HCT116 (cell line): ENCODE measurements at regions not wholly inside any gene's neighbourhood (a gene's known extent, or its start where the extent isn't known, plus 50 kb on each side); places are given as distances from the start of the nearest gene placed in this dataset.

ENCODE experiments used
- ATAC-seq: fragments of 200-7000 bp; cut with Tn5 transposase; 2 replicates; pipeline ENCODE4 v1.9.1; 2020; ENCODE audit warnings: mild to moderate bottlenecking, moderate library complexity
- BruUV-seq: library from RNA; stranded (reverse); fragments of 400-500 nt; replicated peaks from 2 replicates; lab custom pipeline; 2021; lab: Mats Ljungman, UMichigan
- CTCF ChIA-PET: fragments of 300-600 bp; sonication (Branson Sonifier 250); formaldehyde crosslinking; loops from one replicate; lab custom pipeline; 2021; ENCODE audit warnings: antibody characterized with exemption; lab: Charles Lee
- POLR2A ChIA-PET: fragments of 300-600, 350-600 bp; sonication (Branson Sonifier 250); formaldehyde crosslinking; loops from one replicate; lab custom pipeline; 2021; ENCODE audit warnings: antibody characterized with exemption; lab: Charles Lee
- RAD21 ChIA-PET, 2 experiments: fragments of 300-600 bp; sonication (Branson Sonifier 250); formaldehyde crosslinking; loops; one replicate each; lab custom pipeline; 2023; ENCODE audit warnings: low total read pairs in 2 of 2; ENCODE audit not compliant: uncharacterized antibody in 2 of 2, unreplicated experiment in 2 of 2, low non-redundant PET in 1 of 2; lab: Charles Lee
- DNase-seq: peaks from one replicate; pipeline ENCODE4 v3.0.0-alpha.2; 2010; ENCODE audit warnings: low read depth, low spot score
- H2AFZ ChIP-seq: fragments of 200-600 bp; shearing (Covaris generic), sonication (generic); 2 replicates; pipeline ENCODE4 v1.6.1; 2017; ENCODE audit warnings: low read depth, mixed run types, mixed read lengths, antibody characterized with exemption, low read length; ENCODE audit not compliant: poor library complexity, severe bottlenecking
- H3K27ac ChIP-seq: 2 replicates; pipeline ENCODE4 v1.5.1; 2012; ENCODE audit warnings: low read depth, low read length
- H3K27me3 ChIP-seq: fragments of 200-600 bp; sonication (generic); 2 replicates; pipeline ENCODE4 v1.6.1; 2016; ENCODE audit warnings: mixed run types, low read length, mixed read lengths; ENCODE audit not compliant: insufficient read depth
- H3K36me3 ChIP-seq, 2 experiments: fragments of 200-500 bp in 1 of 2; fragments of 200-600 bp in 1 of 2; sonication (Bioruptor generic) in 1 of 2; sonication (generic) in 1 of 2; 2 replicates each; pipeline versions ENCODE4 v1.5.1 to v1.6.1; 2014 to 2016; ENCODE audit warnings: low read length in 2 of 2, inconsistent platforms in 1 of 2, mixed read lengths in 1 of 2, mixed run types in 1 of 2; ENCODE audit not compliant: insufficient read depth in 2 of 2, control insufficient read depth in 1 of 2
- H3K4me1 ChIP-seq, 2 experiments: fragments of 200-600 bp in 1 of 2; sonication (generic) in 1 of 2; 2 replicates each; pipeline versions ENCODE4 v1.5.1 to v1.6.1; 2012 to 2017; ENCODE audit warnings: low read length in 2 of 2, inconsistent platforms in 1 of 2, mild to moderate bottlenecking in 1 of 2, mixed read lengths in 1 of 2, mixed run types in 1 of 2, moderate library complexity in 1 of 2; ENCODE audit not compliant: insufficient read depth in 2 of 2, control insufficient read depth in 1 of 2
- H3K4me2 ChIP-seq: fragments of 200-600 bp; sonication (generic); 2 replicates; pipeline ENCODE4 v1.6.1; 2017; ENCODE audit warnings: mixed run types, low read length, mixed read lengths
- H3K4me3 ChIP-seq, 2 experiments: fragments of 200-600 bp in 1 of 2; sonication (generic) in 1 of 2; replicated peaks in 1 of 2; 2 replicates each; pipeline ENCODE4 v1.5.1; 2011 to 2016; ENCODE audit warnings: low read length in 2 of 2, control low read depth in 1 of 2, low read depth in 1 of 2, mild to moderate bottlenecking in 1 of 2, mixed read lengths in 1 of 2, mixed run types in 1 of 2
- H3K79me2 ChIP-seq: fragments of 200-600 bp; sonication (generic); 2 replicates; pipeline ENCODE4 v1.6.1; 2017; ENCODE audit warnings: mild to moderate bottlenecking, mixed run types, low read length, moderate library complexity, mixed read lengths; ENCODE audit not compliant: insufficient read depth
- H3K9ac ChIP-seq: fragments of 200-600 bp; sonication (generic); 2 replicates; pipeline ENCODE4 v1.6.1; 2016; ENCODE audit warnings: low read length, mixed read lengths
- H3K9me2 ChIP-seq: fragments of 200-600 bp; sonication (generic), shearing (Covaris generic); 2 replicates; pipeline ENCODE4 v1.6.1; 2017; ENCODE audit warnings: mixed run types, mild to moderate bottlenecking, moderate library complexity; ENCODE audit not compliant: insufficient read depth
- H3K9me3 ChIP-seq, 2 experiments: fragments of 200-500 bp in 1 of 2; fragments of 200-600 bp in 1 of 2; sonication (Bioruptor generic) in 1 of 2; sonication (generic) in 1 of 2; 2 replicates each; pipeline ENCODE4 v1.6.1; 2014 to 2017; ENCODE audit warnings: low read length in 2 of 2, mixed read lengths in 2 of 2, inconsistent platforms in 1 of 2, low read depth in 1 of 2, mild to moderate bottlenecking in 1 of 2, mixed run types in 1 of 2, moderate library complexity in 1 of 2; ENCODE audit not compliant: control insufficient read depth in 1 of 2, insufficient read depth in 1 of 2
- H4K20me1 ChIP-seq: fragments of 200-600 bp; sonication (generic), shearing (Covaris generic); 2 replicates; pipeline ENCODE4 v1.6.1; 2017; ENCODE audit warnings: mixed run types, mild to moderate bottlenecking, moderate library complexity; ENCODE audit not compliant: insufficient read depth
- CBX3 ChIP-seq: IDR thresholded peaks from 2 replicates; pipeline ENCODE4 v1.6.1; 2012; ENCODE audit warnings: low read depth
- ELF1 ChIP-seq: IDR thresholded peaks from 2 replicates; pipeline ENCODE4 v1.6.1; 2012; ENCODE audit warnings: low read depth, borderline replicate concordance
- FOSL1 ChIP-seq: IDR thresholded peaks from 2 replicates; pipeline ENCODE4 v1.6.1; 2012; ENCODE audit warnings: low read depth
- POLR2AphosphoS5 ChIP-seq: IDR thresholded peaks from 2 replicates; pipeline ENCODE4 v1.6.1; 2011; ENCODE audit warnings: mild to moderate bottlenecking, low read depth, low read length, moderate library complexity
- YY1 ChIP-seq: IDR thresholded peaks from 2 replicates; pipeline ENCODE4 v1.6.1; 2011; ENCODE audit warnings: low read length, low read depth, moderate library complexity, mild to moderate bottlenecking; ENCODE audit not compliant: insufficient replicate concordance; ENCODE audit errors: extremely low read depth
- ZNF274 ChIP-seq: fragments of 200-500 bp; sonication (Bioruptor generic); IDR thresholded peaks from 2 replicates; pipeline ENCODE4 v1.6.1; 2014; ENCODE audit warnings: mild to moderate bottlenecking, low read depth, low read length, inconsistent platforms
- intact Hi-C: fragments of 100-400 bp; cut with micrococcal nuclease; formaldehyde crosslinking; loops from 2 replicates; pipeline ENCODE4 v1.10.0; 2022
- TF ChIP-seq, protein P1 (sequence below): IDR thresholded peaks from 2 replicates; pipeline ENCODE4 v1.6.1; 2012
- TF ChIP-seq, protein P2 (sequence below), 3 experiments: fragments of 200-600 bp in 1 of 3; sonication (generic) in 1 of 3; IDR thresholded peaks in 2 of 3; conservative IDR thresholded peaks in 1 of 3; 2 replicates each; pipeline ENCODE4 v1.5.1; 2012 to 2017; ENCODE audit warnings: low read depth in 2 of 3, low read length in 2 of 3, antibody characterized with exemption in 1 of 3, borderline replicate concordance in 1 of 3, control low read depth in 1 of 3, mild to moderate bottlenecking in 1 of 3, mixed read lengths in 1 of 3, mixed run types in 1 of 3, moderate library complexity in 1 of 3; ENCODE audit not compliant: insufficient read depth in 1 of 3
- TF ChIP-seq, protein P3 (sequence below): IDR thresholded peaks from 2 replicates; pipeline ENCODE4 v1.6.1; 2011; ENCODE audit warnings: mild to moderate bottlenecking, low read length, moderate library complexity; ENCODE audit not compliant: insufficient replicate concordance; ENCODE audit errors: extremely low read depth

DNA sequence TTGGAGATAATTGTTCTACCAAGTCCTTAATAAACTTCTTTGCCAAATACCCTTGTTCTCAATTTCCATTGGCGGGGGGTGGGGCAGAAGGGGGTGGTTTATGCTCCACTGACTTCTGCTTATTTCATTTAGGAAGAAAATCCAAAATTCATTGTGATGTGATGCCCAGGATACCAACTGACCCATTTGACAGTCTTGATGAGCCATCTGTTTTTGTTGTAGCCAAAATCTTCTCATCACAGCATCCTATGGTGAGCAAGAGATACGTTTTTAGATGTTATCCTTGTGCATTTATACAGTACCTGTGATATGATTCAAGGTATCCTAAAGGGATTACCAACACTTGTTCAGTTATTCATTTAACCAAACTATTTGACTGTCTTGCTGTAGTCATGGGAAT lies 108.5 kb upstream of the BMP5 start:
- Histone ChIP-seq H3K36me3 (no peaks in the 10 kb centered on the region), H3K4me2 (no peak overlapping the region), H4K20me1 (no peaks in the 10 kb centered on the region), H3K79me2 (no peaks in the 10 kb centered on the region), H3K9me3 (no peaks in the 10 kb centered on the region), H3K9ac (no peak overlapping the region), H3K9me2 (no peaks in the 10 kb centered on the region), H3K27me3 (no peaks in the 10 kb centered on the region), H3K4me1 (no peaks in the 10 kb centered on the region), H3K4me3 (no peak overlapping the region), H2AFZ (no peak overlapping the region), H3K27ac (no peak overlapping the region)
- CTCF ChIA-PET = no interaction called here
- POLR2A ChIA-PET = no interaction called here
- no peak for ATAC-seq
- no TSS peak for BruUV-seq
- DNase-seq = no peak
- intact Hi-C loops = no loop called here
- TF ChIP-seq, protein P1, sequence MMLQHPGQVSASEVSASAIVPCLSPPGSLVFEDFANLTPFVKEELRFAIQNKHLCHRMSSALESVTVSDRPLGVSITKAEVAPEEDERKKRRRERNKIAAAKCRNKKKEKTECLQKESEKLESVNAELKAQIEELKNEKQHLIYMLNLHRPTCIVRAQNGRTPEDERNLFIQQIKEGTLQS = no peak
- TF ChIP-seq, protein P2, sequence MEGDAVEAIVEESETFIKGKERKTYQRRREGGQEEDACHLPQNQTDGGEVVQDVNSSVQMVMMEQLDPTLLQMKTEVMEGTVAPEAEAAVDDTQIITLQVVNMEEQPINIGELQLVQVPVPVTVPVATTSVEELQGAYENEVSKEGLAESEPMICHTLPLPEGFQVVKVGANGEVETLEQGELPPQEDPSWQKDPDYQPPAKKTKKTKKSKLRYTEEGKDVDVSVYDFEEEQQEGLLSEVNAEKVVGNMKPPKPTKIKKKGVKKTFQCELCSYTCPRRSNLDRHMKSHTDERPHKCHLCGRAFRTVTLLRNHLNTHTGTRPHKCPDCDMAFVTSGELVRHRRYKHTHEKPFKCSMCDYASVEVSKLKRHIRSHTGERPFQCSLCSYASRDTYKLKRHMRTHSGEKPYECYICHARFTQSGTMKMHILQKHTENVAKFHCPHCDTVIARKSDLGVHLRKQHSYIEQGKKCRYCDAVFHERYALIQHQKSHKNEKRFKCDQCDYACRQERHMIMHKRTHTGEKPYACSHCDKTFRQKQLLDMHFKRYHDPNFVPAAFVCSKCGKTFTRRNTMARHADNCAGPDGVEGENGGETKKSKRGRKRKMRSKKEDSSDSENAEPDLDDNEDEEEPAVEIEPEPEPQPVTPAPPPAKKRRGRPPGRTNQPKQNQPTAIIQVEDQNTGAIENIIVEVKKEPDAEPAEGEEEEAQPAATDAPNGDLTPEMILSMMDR (IDR thresholded peaks at IDR 0.05 in 2 of 3, conservative IDR thresholded peaks at IDR 0.05 in 1 of 3; ENCODE audit: borderline replicate concordance in 1 of 3, insufficient read depth in 1 of 3, low read depth in 2 of 3, low read length in 2 of 3) = no peak
- TF ChIP-seq, protein P3, sequence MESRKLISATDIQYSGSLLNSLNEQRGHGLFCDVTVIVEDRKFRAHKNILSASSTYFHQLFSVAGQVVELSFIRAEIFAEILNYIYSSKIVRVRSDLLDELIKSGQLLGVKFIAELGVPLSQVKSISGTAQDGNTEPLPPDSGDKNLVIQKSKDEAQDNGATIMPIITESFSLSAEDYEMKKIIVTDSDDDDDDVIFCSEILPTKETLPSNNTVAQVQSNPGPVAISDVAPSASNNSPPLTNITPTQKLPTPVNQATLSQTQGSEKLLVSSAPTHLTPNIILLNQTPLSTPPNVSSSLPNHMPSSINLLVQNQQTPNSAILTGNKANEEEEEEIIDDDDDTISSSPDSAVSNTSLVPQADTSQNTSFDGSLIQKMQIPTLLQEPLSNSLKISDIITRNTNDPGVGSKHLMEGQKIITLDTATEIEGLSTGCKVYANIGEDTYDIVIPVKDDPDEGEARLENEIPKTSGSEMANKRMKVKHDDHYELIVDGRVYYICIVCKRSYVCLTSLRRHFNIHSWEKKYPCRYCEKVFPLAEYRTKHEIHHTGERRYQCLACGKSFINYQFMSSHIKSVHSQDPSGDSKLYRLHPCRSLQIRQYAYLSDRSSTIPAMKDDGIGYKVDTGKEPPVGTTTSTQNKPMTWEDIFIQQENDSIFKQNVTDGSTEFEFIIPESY = no peak
- TF ChIP-seq ZNF274 = no peak
- TF ChIP-seq POLR2AphosphoS5 = no peak
- TF ChIP-seq FOSL1 = no peak
- TF ChIP-seq ELF1 = no peak
- no peak for TF ChIP-seq CBX3
- no peak for TF ChIP-seq YY1
- RAD21 ChIA-PET = no interaction called here
